Fibroblast of skin of abdomen (primary cell): ENCODE measurements at regions not wholly inside any gene's neighbourhood (a gene's known extent, or its start where the extent isn't known, plus 50 kb on each side); places are given as distances from the start of the nearest gene placed in this dataset.

Source experiments
- DNase-seq: peaks from one replicate; pipeline ENCODE4 v3.0.0-alpha.2; 2013

- DNase-seq, result no peak
These were observed 598.4 kb downstream of the MBD2 start for GRCh38 chr18:53625997-53626599.

DNA sequence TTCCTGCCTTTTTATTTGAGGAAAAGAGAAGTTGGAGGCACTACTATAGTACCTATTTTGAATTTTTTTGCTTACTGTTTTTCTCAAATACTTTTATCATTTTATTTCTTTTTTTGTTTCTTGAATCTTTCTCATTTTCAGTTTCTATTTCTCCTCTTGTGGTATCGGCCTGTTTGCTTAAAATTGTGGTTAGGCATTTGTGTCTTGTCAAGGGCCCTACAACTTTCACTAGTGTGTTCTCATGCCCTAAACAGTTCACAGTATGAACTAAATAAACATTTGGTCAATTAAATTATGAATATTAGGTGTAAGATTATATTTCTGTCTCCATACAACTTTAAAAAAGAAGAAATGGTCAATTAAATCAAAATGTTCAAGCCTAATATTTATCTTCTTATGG, 613.5 kb downstream of the MBD2 start:
- DNase-seq, result no peak

- no peak for DNase-seq
These were observed 617.7 kb downstream of the MBD2 start for GRCh38 chr18:53606792-53607191.

GRCh38 chr18:53605198-53605597, 619.3 kb downstream of the MBD2 start:
- no peak for DNase-seq

DNA sequence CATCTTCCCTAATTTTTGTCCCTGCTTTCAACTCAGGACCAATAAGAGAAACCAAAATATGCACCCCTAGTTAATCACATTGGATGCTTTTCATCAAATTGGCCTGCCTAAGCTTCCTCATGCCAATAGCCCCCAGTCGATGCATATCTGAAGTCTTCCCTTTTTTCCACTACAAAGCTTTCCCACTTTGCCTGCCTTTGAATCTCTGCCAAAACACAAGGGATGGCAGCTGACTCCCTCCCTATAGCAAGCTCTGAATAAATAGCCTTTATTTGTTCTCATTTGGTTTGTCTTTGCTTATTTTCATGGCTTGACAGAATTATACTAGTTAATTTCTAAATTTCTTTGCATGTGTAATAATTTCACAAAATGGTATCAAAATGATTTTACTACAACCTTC, 621.2 kb downstream of the MBD2 start:
- no peak for DNase-seq

DNA sequence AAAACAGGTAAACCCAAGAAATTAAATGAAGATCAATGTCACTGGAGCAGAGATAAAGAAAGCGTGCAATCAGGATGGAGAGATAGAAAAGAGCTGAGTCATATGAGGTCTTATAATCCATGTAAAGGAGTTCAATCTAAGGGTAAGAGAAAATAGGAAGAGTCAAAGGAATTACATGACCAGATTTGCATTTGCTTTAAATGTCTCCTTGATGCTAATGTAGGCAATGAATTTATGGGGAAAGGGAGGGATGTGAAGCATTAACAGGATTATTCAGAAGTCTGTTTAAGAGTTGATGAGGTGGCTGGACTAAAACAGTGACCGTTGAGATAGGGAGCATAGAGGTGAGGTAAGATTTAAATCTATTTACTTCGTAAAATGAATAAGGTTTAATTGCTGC, 623.1 kb downstream of the MBD2 start:
- DNase-seq, result no peak

GRCh38 chr18:53586923-53587322, 637.5 kb downstream of the MBD2 start:
- no peak for DNase-seq
